Tibial artery (tissue), 4 donors: ENCODE measurements at regions not wholly inside any gene's neighbourhood (a gene's known extent, or its start where the extent isn't known, plus 50 kb on each side); places are given as distances from the start of the nearest gene placed in this dataset.

Source experiments
- DNase-seq, 2 donors: peaks; one replicate each; pipeline ENCODE4 v3.0.0-alpha.2; 2019
- H3K27ac ChIP-seq, 2 donors: fragments of 200-600 bp; sonication (generic) in 1 of 2; 1 replicate in 1 of 2; 2 replicates in 1 of 2; pipeline ENCODE4 v1.5.1; 2018 to 2019; ENCODE audit warnings: mild to moderate bottlenecking in 1 of 2
- H3K27me3 ChIP-seq, 2 donors: fragments of 200-600 bp; sonication (generic) in 1 of 2; one replicate each; pipeline versions ENCODE4 v1.5.1 to v1.6.0; 2016 to 2019
- H3K36me3 ChIP-seq, 3 donors: fragments of 200-600 bp; sonication (generic) in 2 of 3; one replicate each; pipeline ENCODE4 v1.5.1; 2016 to 2019; ENCODE audit warnings: mild to moderate bottlenecking in 2 of 3
- H3K4me1 ChIP-seq, 4 donors: fragments of 200-600 bp; sonication (generic) in 2 of 4; 1 replicate in 3 of 4; 2 replicates in 1 of 4; pipeline ENCODE4 v1.5.1; 2016 to 2019
- H3K4me3 ChIP-seq, 2 donors: fragments of 200-600 bp; sonication (generic) in 1 of 2; 1 replicate in 1 of 2; 2 replicates in 1 of 2; pipeline ENCODE4 v1.5.1; 2018 to 2019; ENCODE audit warnings: mild to moderate bottlenecking in 2 of 2
- H3K9me3 ChIP-seq, 3 donors: fragments of 200-600 bp; sonication (generic) in 1 of 3; one replicate each; pipeline ENCODE4 v1.5.1; 2016 to 2019
- intact Hi-C: fragments of 100-400 bp; cut with DNase I; formaldehyde crosslinking; loops from one replicate; pipeline ENCODE4 v1.15.0; 2023; ENCODE audit warnings: low total_unique reads
- TF ChIP-seq, protein P1 (sequence below), 2 experiments: fragments of 200-600 bp in 1 of 2; fragments of 450-650 bp in 1 of 2; IDR thresholded peaks; one replicate each; pipeline ENCODE4 v1.5.1; 2017 to 2019; ENCODE audit warnings: antibody characterized with exemption in 2 of 2, mild to moderate bottlenecking in 1 of 2, moderate library complexity in 1 of 2

DNA sequence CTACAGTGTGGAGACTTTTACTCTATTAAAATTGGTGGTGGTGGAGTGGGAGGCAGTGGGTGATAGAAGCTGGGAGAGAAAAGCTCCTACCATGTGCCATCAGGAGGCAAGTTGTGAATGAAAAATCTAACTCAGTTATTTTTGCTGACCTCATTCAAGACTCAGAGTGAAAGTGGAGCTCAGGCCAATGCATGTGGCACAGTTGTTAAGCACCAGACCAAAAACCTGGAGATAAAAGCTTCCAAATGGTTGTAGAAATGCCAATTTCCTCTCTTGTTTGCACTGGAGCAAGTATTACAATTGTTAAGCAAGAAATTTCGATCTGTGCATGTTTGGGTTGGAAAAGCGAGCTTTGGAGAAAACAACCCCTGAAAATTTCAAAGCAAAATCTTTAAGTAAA, 81.5 kb upstream of the PRICKLE2 start:
- no peaks in the 10 kb centered on the region for H3K27me3 ChIP-seq
- peaks cover 0 to 3% (median 0%) of the 10 kb centered on the region in 4 donors for H3K4me1 ChIP-seq
- TF ChIP-seq, protein P1, sequence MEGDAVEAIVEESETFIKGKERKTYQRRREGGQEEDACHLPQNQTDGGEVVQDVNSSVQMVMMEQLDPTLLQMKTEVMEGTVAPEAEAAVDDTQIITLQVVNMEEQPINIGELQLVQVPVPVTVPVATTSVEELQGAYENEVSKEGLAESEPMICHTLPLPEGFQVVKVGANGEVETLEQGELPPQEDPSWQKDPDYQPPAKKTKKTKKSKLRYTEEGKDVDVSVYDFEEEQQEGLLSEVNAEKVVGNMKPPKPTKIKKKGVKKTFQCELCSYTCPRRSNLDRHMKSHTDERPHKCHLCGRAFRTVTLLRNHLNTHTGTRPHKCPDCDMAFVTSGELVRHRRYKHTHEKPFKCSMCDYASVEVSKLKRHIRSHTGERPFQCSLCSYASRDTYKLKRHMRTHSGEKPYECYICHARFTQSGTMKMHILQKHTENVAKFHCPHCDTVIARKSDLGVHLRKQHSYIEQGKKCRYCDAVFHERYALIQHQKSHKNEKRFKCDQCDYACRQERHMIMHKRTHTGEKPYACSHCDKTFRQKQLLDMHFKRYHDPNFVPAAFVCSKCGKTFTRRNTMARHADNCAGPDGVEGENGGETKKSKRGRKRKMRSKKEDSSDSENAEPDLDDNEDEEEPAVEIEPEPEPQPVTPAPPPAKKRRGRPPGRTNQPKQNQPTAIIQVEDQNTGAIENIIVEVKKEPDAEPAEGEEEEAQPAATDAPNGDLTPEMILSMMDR (IDR thresholded peaks at IDR 0.05) = no peak
- H3K9me3 ChIP-seq = no peaks in the 10 kb centered on the region
- intact Hi-C loops = no loop called here
- no peak for DNase-seq
- H3K36me3 ChIP-seq = no peaks in the 10 kb centered on the region
- no peak overlapping the region for H3K27ac ChIP-seq
- no peak overlapping the region for H3K4me3 ChIP-seq

DNA sequence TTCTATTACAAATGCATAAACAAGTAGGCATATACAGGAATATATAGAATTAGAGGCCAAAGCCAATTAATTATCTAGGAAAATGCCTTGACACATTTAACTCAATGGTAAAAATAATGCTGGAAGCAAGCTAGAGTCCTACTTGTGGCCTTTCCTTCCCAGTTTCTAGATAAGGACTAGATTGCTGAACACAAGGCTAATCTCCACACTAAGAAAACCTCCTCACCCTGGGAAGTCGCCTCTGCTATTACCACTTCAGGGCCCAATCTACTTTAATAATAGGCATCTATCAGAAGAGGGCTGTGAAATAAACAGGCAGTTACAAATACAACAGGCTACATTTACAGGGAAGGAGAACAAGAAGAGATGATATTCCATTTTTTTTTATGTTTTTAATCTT, 80.5 kb upstream of the PRICKLE2 start:
- Histone ChIP-seq H3K9me3 (no peaks in the 10 kb centered on the region), H3K27ac (no peak overlapping the region), H3K4me1 (no peaks in the 10 kb centered on the region), H3K27me3 (no peaks in the 10 kb centered on the region), H3K36me3 (no peaks in the 10 kb centered on the region), H3K4me3 (no peak overlapping the region)
- TF ChIP-seq, protein P1 (IDR thresholded peaks at IDR 0.05) = no peak
- DNase-seq = no peak
- intact Hi-C loops = no loop called here

DNA sequence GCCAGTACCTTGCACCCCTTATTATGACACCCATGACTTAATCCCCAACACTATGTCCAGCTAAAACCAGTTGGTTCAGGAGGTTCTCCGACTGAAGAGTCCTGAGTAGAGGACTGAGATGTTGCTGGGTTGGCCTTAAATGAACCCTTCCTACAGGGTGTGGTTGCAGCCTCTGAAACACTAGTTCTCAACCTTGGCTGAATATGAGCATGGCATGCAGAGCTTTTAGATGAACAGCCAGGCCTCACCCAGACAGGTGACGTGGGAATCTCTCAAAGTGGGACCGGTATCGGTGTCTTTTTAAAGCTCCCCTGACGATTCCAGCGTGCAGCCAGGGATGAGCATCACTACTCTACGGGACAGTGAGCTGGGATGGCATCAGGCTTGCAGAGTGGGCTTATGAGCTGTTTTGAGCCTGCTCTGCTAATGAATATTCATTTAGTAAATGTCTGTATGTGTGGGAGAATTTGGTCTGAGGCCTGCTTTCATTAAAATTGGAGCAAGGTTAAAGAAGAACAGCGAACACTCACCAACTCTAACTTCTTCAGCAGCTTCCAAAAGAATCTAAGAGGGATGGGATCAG, 79.7 kb upstream of the PRICKLE2 start:
- intact Hi-C loops = no loop called here
- H3K4me3 ChIP-seq = no peak overlapping the region
- H3K4me1 ChIP-seq = no peaks in the 10 kb centered on the region
- no peak overlapping the region for H3K27ac ChIP-seq
- DNase-seq = no peak
- H3K36me3 ChIP-seq = no peaks in the 10 kb centered on the region
- no peaks in the 10 kb centered on the region for H3K9me3 ChIP-seq
- TF ChIP-seq, protein P1 (IDR thresholded peaks at IDR 0.05) = no peak
- no peaks in the 10 kb centered on the region for H3K27me3 ChIP-seq

DNA sequence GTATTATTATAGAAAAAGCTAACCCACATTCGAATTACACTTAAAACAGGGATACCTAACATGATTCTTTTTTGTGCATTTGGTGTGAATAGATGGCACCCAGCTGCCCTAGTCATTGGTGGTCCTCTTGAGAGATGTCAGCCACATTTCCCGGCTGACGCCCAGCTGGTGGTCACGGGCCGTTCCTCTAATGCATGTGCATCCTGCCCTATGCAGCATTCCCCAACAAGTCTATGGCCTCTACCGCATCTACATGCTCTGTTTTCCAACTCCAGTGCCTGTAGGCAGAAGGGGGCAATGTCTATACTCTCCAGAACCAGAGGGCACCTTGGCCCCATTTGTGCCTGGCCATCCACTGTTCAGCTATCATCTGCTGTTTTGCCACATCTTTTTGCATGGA, 78.6 kb upstream of the PRICKLE2 start:
- H3K27ac ChIP-seq = no peak overlapping the region
- no peaks in the 10 kb centered on the region for H3K27me3 ChIP-seq
- no peaks in the 10 kb centered on the region for H3K36me3 ChIP-seq
- H3K9me3 ChIP-seq = no peaks in the 10 kb centered on the region
- H3K4me3 ChIP-seq = no peak overlapping the region
- TF ChIP-seq, protein P1 (IDR thresholded peaks at IDR 0.05) = no peak
- intact Hi-C loops = no loop called here
- no peak for DNase-seq
- no peaks in the 10 kb centered on the region for H3K4me1 ChIP-seq

DNA sequence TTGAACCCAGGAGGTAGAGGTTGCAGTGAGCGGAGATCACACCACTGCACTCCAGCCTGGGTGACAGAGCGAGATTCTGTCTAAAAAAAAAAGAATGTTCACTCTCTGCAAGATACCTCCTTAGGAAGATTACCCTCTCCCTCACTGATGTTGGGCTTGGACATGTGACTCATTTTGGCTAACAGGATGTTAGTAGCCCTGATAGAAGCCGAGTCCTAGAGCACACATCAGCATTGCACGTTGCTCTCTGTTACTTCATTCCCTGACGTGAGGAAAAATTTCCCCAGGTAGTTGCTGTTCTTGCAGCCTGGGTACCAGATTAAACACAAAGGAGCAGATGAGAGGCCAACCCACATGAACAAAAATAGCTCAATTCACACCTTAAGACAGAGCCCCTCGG, 78.1 kb upstream of the PRICKLE2 start:
- Histone ChIP-seq H3K27ac (no peak overlapping the region), H3K4me3 (no peak overlapping the region), H3K4me1 (no peaks in the 10 kb centered on the region), H3K9me3 (no peaks in the 10 kb centered on the region), H3K27me3 (no peaks in the 10 kb centered on the region), H3K36me3 (no peaks in the 10 kb centered on the region)
- intact Hi-C loops = no loop called here
- no peak for DNase-seq
- TF ChIP-seq, protein P1 (IDR thresholded peaks at IDR 0.05) = no peak

DNA sequence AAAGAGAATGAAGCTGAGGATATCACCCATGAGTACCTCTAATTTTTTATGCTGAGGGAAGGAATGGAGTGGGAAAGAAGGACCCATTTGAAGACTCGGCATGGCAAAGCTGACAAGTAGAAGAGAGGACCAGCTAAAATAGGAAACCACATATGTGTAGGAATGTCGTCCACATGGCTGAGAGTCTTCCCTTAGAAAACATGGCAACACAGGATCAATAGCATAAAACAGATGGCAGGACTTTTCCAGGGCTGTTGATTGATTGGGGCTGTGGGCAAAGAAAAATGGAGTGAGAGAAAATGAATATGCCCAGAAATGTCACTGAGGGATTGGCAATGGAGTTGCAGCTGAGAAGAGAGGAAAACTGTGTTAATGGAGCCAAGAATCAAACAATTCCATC, 76.2 kb upstream of the PRICKLE2 start:
- no peak for DNase-seq
- no peaks in the 10 kb centered on the region for H3K27me3 ChIP-seq
- no peaks in the 10 kb centered on the region for H3K36me3 ChIP-seq
- H3K4me1 ChIP-seq = no peaks in the 10 kb centered on the region
- H3K4me3 ChIP-seq = no peak overlapping the region
- intact Hi-C loops = no loop called here
- H3K27ac ChIP-seq = no peak overlapping the region
- peaks cover 0 to 6% (median 0%) of the 10 kb centered on the region in 3 donors for H3K9me3 ChIP-seq
- TF ChIP-seq, protein P1 (IDR thresholded peaks at IDR 0.05) = no peak
